GM12864 (cell line): ENCODE measurements at regions not wholly inside any gene's neighbourhood (a gene's known extent, or its start where the extent isn't known, plus 50 kb on each side); places are given as distances from the start of the nearest gene placed in this dataset.

ENCODE experiments used
- DNase-seq: peaks from one replicate; pipeline ENCODE4 v3.0.0-alpha.2; 2011; ENCODE audit warnings: low read depth
- H3K4me3 ChIP-seq: 2 replicates; pipeline ENCODE4 v1.5.1; 2011; ENCODE audit warnings: mild to moderate bottlenecking, low read depth, low read length, control low read depth
- CTCF ChIP-seq: IDR thresholded peaks from 2 replicates; pipeline ENCODE4 v1.5.1; 2011; ENCODE audit warnings: low read depth, mild to moderate bottlenecking, moderate library complexity, low read length, control low read depth, inconsistent platforms; ENCODE audit errors: missing control alignments

- no peak for DNase-seq
- TF ChIP-seq CTCF = no peak
These were observed 207.5 kb upstream of the ADGRB3 start for GRCh38 chr6:68427630-68428029.

GRCh38 chr6:68410021-68410420 lies 225.1 kb upstream of the ADGRB3 start:
- no peak overlapping the region for H3K4me3 ChIP-seq
- DNase-seq = no peak
- TF ChIP-seq CTCF = no peak

More at GRCh38 chr6:68427630-68428029, 207.5 kb upstream of the ADGRB3 start:
- no peak overlapping the region for H3K4me3 ChIP-seq

GRCh38 chr6:68400396-68400795 lies 234.7 kb upstream of the ADGRB3 start:
- H3K4me3 ChIP-seq = no peak overlapping the region
- TF ChIP-seq CTCF = peak; percentile 49
- no peak for DNase-seq

- no peak for DNase-seq
- no peak overlapping the region for H3K4me3 ChIP-seq
- TF ChIP-seq CTCF = no peak
These were observed 243.1 kb upstream of the ADGRB3 start for GRCh38 chr6:68391953-68392352.

DNA sequence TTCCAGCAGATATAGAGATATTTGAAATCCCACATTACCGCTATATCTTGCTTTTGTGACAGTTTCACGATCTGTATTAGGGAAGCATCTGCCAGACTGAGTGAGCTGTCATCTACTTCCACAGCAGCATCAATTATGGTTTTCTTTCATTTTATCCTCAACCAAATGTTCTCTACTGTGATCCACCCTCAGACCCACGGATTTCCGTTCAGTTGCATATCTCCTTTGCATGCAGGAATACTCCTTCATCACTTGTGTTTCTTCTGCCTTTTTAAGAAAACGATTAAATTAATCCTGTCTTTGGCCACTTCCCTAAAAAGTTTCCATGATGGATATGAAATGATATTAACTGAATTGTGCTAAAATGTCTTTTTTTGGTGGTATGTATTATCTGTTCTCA lies 262.1 kb upstream of the ADGRB3 start:
- no peak for DNase-seq
- no peak for TF ChIP-seq CTCF
- H3K4me3 ChIP-seq = no peak overlapping the region

DNA sequence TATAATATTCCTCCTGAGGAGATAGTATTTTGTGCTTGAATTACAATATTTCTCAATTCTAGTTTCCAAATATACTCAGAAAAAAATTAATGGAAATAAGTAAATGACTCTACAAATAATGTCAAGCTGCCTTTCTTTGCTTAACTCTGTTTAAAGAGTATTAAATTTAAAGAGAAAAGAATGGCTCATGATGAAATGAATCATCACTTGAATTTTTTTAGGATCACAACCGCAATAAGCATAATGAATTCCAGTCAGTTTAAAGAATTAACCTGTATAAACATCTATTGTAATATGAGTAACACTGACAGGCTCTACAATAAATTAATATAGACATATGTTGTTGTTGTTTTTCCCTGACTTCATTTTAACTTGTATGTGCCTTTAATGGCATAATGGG lies 266.2 kb upstream of the ADGRB3 start:
- no peak for TF ChIP-seq CTCF

GRCh38 chr6:68364271-68364805 lies 270.7 kb upstream of the ADGRB3 start:
- DNase-seq = no peak
- no peak overlapping the region for H3K4me3 ChIP-seq
- TF ChIP-seq CTCF = no peak

More for the DNA sequence above, 266.2 kb upstream of the ADGRB3 start:
- H3K4me3 ChIP-seq = no peak overlapping the region
- no peak for DNase-seq
